Cardiac fibroblast (primary cell): ENCODE measurements at regions not wholly inside any gene's neighbourhood (a gene's known extent, or its start where the extent isn't known, plus 50 kb on each side); places are given as distances from the start of the nearest gene placed in this dataset.

ENCODE experiments used
- DNase-seq, 2 donors: peaks; one replicate each; pipeline versions ENCODE4 v3.0.0 to v3.0.0-alpha.2; 2010; ENCODE audit warnings: low read depth in 2 of 2
- H3K4me3 ChIP-seq, 2 donors: replicated peaks in 1 of 2; 1 replicate in 1 of 2; 2 replicates in 1 of 2; pipeline ENCODE4 v1.5.1; 2011; ENCODE audit warnings: low read depth in 2 of 2, low read length in 2 of 2, mild to moderate bottlenecking in 2 of 2, moderate library complexity in 1 of 2
- CTCF ChIP-seq: IDR thresholded peaks from one replicate; pipeline ENCODE4 v1.5.1; 2011; ENCODE audit warnings: low read depth, mild to moderate bottlenecking, low read length, inconsistent platforms

- no peak for DNase-seq
- no peak overlapping the region for H3K4me3 ChIP-seq
- TF ChIP-seq CTCF: no peak
Measured at GRCh38 chr15:31831596-31831995, 198.7 kb upstream of the CHRNA7 start.

DNA sequence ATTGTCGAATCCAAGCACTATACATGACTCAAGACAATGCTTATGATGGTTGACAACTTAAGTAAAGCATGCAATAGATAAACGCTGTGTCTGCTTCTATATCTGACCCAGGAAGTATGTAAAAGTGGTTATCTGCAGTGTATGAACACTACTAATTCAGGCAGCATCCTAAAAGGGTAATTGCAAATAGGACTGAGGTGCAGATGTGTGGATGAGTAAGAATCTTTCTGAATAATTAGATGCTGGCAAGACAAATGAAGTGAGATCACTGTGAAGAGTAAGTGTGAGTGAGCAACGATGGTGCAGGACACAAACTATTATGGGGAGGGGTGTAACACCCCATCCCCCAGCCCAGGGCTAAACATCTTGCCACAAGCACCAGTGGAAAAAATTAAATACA, 195.7 kb upstream of the CHRNA7 start:
- TF ChIP-seq CTCF: no peak
- H3K4me3 ChIP-seq: no peak overlapping the region

GRCh38 chr15:31839388-31839787, 190.9 kb upstream of the CHRNA7 start:
- no peak for TF ChIP-seq CTCF
- no peak for DNase-seq
- H3K4me3 ChIP-seq: no peak overlapping the region

More for the DNA sequence above, 195.7 kb upstream of the CHRNA7 start:
- DNase-seq: no peak

DNA sequence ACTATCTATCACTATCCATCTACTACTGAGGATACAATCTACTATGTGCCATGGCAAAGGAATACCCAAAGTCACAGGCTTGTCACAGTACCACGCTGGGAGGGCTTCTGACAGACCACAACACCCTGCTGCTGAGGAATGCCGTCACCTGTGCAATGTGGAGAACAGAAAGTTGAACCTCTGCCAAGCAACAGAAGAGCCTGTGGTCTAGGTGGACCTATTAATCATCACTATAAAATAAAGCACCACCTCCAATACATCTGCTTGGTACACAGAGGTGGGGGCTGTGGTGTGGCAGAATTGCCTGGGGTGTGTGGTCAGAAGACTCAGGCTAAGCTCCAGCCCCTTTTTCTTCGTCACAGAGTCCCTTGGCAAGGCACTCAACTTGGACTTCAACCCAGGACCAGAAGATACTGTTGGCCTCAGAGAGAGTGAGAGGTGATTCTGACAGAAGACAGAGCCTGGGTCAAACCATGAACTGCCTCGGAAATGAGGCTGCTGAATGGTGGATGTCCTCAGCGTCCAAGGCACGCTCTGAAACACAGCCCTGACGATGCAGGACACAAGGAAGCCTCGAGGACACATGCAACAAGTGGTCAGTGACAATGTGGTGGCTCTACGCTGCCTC, 189.4 kb upstream of the CHRNA7 start:
- H3K4me3 ChIP-seq: no peak overlapping the region
- no peak for DNase-seq
- TF ChIP-seq CTCF: no peak

- DNase-seq: no peak
- TF ChIP-seq CTCF: no peak
- no peak overlapping the region for H3K4me3 ChIP-seq
Measured at GRCh38 chr15:31842532-31843195, 187.7 kb upstream of the CHRNA7 start.

DNA sequence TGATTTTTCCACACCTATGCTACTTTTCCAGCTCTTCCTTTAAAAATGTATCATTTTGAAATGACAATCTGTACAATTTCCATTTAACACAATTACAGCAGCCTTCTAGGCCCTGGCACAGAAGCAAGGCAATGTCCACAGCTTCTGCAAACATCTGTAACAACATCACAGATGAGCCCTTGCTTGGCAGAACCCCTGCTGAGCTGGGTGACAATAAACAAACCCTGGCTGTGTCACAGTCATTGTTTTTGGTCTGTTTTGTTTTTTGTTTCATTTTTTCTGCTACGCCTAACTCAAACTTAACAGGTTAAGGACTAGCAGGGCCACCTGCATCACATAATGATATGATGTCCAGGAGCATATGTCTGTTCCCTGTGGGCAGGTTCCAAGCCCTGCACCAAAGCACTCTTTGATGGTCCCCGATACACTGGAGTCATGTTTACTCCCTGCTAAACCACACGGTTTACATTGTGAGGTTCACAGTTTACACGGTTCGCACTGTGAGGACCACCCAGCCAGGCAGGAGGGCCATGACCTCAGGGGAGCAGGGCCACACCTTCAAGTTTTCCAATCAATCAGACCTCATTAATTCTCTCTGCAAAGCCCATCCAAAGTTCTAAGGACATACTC, 186.8 kb upstream of the CHRNA7 start:
- no peak for TF ChIP-seq CTCF
- no peak overlapping the region for H3K4me3 ChIP-seq
- no peak for DNase-seq
